ENCODE measurements at regions not wholly inside any gene's neighbourhood (a gene's known extent, or its start where the extent isn't known, plus 50 kb on each side); places are given as distances from the start of the nearest gene placed in this dataset.

GRCh38 chr2:41886757-41887156, 161.1 kb upstream of the PKDCC start:
- peak overlapping the region; percentile 48 for H3K27ac ChIP-seq

GRCh38 chr2:41890341-41890740, 157.5 kb upstream of the PKDCC start:
- no peak for TF ChIP-seq CTCF (conservative IDR thresholded peaks at IDR 0.05)
- H3K27ac ChIP-seq: no peak overlapping the region

More at GRCh38 chr2:41886757-41887156, 161.1 kb upstream of the PKDCC start:
- TF ChIP-seq CTCF (conservative IDR thresholded peaks at IDR 0.05): no peak

- no peak for TF ChIP-seq CTCF (conservative IDR thresholded peaks at IDR 0.05)
- H3K27ac ChIP-seq: no peak overlapping the region
Measured at GRCh38 chr2:41892476-41892875, 155.3 kb upstream of the PKDCC start.

- no peak overlapping the region for H3K27ac ChIP-seq
- no peak for TF ChIP-seq CTCF (conservative IDR thresholded peaks at IDR 0.05)
Measured at GRCh38 chr2:41894563-41895333, 153.1 kb upstream of the PKDCC start.

GRCh38 chr2:41895334-41895664, 152.5 kb upstream of the PKDCC start:
- no peak overlapping the region for H3K27ac ChIP-seq
- no peak for TF ChIP-seq CTCF (conservative IDR thresholded peaks at IDR 0.05)

GRCh38 chr2:41896186-41896846, 151.5 kb upstream of the PKDCC start:
- H3K27ac ChIP-seq: no peak overlapping the region
- TF ChIP-seq CTCF (conservative IDR thresholded peaks at IDR 0.05): no peak

- H3K27ac ChIP-seq: no peak overlapping the region
- TF ChIP-seq CTCF (conservative IDR thresholded peaks at IDR 0.05): no peak
Measured at GRCh38 chr2:41899189-41899588, 148.6 kb upstream of the PKDCC start.

Measured in VCaP (cell line).